Activated T-helper 2 cell treated with anti-CD3 and anti-CD28 coated beads, Interferon-gamma antibody, Interleukin-2, Interleukin-4, amounts not matched to agents 10 μg/mL and 5 μg/mL and 100 μg/mL, durations not matched to agents 14 hours and 24 hours and 36 hours (primary cell): ENCODE measurements at regions not wholly inside any gene's neighbourhood (a gene's known extent, or its start where the extent isn't known, plus 50 kb on each side); places are given as distances from the start of the nearest gene placed in this dataset.
A peak's percentile ranks its signal among the peaks of the same experiment; 100 is the strongest.
"Not testable (repeated sequence)": the region's sequence is repeated elsewhere in the genome, so short reads cannot be mapped to it uniquely, and the experiment has no call there.

Experiments used
- DNase-seq: peaks from one replicate; pipeline ENCODE4 v3.0.0; 2021; ENCODE audit warnings: low spot score
- H3K27ac Mint-ChIP-seq: one replicate; pipeline ENCODE4 v1.8.0; 2021; ENCODE audit warnings: mixed read lengths
- H3K27me3 Mint-ChIP-seq: one replicate; pipeline ENCODE4 v1.8.0; 2021; ENCODE audit warnings: low read depth, mixed read lengths
- H3K36me3 Mint-ChIP-seq: one replicate; pipeline ENCODE4 v1.8.0; 2021; ENCODE audit warnings: low read depth, mixed read lengths
- H3K4me1 Mint-ChIP-seq: one replicate; pipeline ENCODE4 v1.8.0; 2021; ENCODE audit warnings: low read depth, mixed read lengths
- H3K4me3 Mint-ChIP-seq: one replicate; pipeline ENCODE4 v1.8.0; 2021; ENCODE audit warnings: low read depth, mild to moderate bottlenecking, moderate library complexity, mixed read lengths
- H3K9me3 Mint-ChIP-seq: one replicate; pipeline ENCODE4 v1.8.0; 2021; ENCODE audit warnings: mixed read lengths
- intact Hi-C: fragments of 100-400 bp; cut with micrococcal nuclease; formaldehyde crosslinking; loops from one replicate; pipeline ENCODE4 v1.15.1; 2023

- intact Hi-C loops, result no loop called here
- Mint-ChIP-seq H3K4me1 (no peaks in the 10 kb centered on the region), H3K4me3 (no peak overlapping the region), H3K9me3 (peaks cover 10% of the 10 kb centered on the region), H3K27ac (no peak overlapping the region), H3K36me3 (peaks cover 33% of the 10 kb centered on the region), H3K27me3 (no peaks in the 10 kb centered on the region)
- no peak for DNase-seq
Measured at GRCh38 chr4:123007679-123008078, 85.3 kb upstream of the NUDT6 start.

- H3K27me3 Mint-ChIP-seq, H3K27ac Mint-ChIP-seq, intact Hi-C loops, DNase-seq, H3K4me1 Mint-ChIP-seq, H3K9me3 Mint-ChIP-seq, H3K4me3 Mint-ChIP-seq: not testable (repeated sequence)
- peaks cover 17% of the 10 kb centered on the region for H3K36me3 Mint-ChIP-seq
Measured at GRCh38 chr4:123012416-123012815, 90.0 kb upstream of the NUDT6 start.

- H3K4me3 Mint-ChIP-seq, result no peak overlapping the region
- H3K27ac Mint-ChIP-seq, result no peak overlapping the region
- DNase-seq, result no peak
- peaks cover 9% of the 10 kb centered on the region for H3K36me3 Mint-ChIP-seq
- H3K27me3 Mint-ChIP-seq, result no peaks in the 10 kb centered on the region
- intact Hi-C loops, result no loop called here
- no peaks in the 10 kb centered on the region for H3K4me1 Mint-ChIP-seq
- no peaks in the 10 kb centered on the region for H3K9me3 Mint-ChIP-seq
Measured at GRCh38 chr4:123014038-123014437, 91.6 kb upstream of the NUDT6 start.

- H3K9me3 Mint-ChIP-seq, result no peaks in the 10 kb centered on the region
- no peaks in the 10 kb centered on the region for H3K27me3 Mint-ChIP-seq
- no peak overlapping the region for H3K4me3 Mint-ChIP-seq
- no peak overlapping the region for H3K27ac Mint-ChIP-seq
- H3K36me3 Mint-ChIP-seq, result peaks cover 12% of the 10 kb centered on the region
- DNase-seq, result no peak
- H3K4me1 Mint-ChIP-seq, result no peaks in the 10 kb centered on the region
- intact Hi-C loops, result no loop called here
Measured at GRCh38 chr4:123017078-123017477, 94.7 kb upstream of the NUDT6 start.

GRCh38 chr4:123017636-123018395 lies 95.4 kb upstream of the NUDT6 start:
- intact Hi-C loops, result no loop called here
- Mint-ChIP-seq H3K36me3 (peaks cover 14% of the 10 kb centered on the region), H3K4me3 (no peak overlapping the region), H3K4me1 (no peaks in the 10 kb centered on the region), H3K27me3 (no peaks in the 10 kb centered on the region), H3K27ac (no peak overlapping the region), H3K9me3 (no peaks in the 10 kb centered on the region)
- no peak for DNase-seq

- no peak for DNase-seq
- intact Hi-C loops, result no loop called here
- Mint-ChIP-seq H3K36me3 (peaks cover 14% of the 10 kb centered on the region), H3K27ac (no peak overlapping the region), H3K4me1 (no peaks in the 10 kb centered on the region), H3K4me3 (no peak overlapping the region), H3K9me3 (no peaks in the 10 kb centered on the region), H3K27me3 (no peaks in the 10 kb centered on the region)
Measured at GRCh38 chr4:123018396-123018775, 96.0 kb upstream of the NUDT6 start.

GRCh38 chr4:123020285-123020684 lies 97.9 kb upstream of the NUDT6 start:
- Mint-ChIP-seq H3K4me1 (peaks cover 2% of the 10 kb centered on the region), H3K4me3 (no peak overlapping the region), H3K36me3 (peaks cover 14% of the 10 kb centered on the region), H3K27ac (no peak overlapping the region), H3K27me3 (no peaks in the 10 kb centered on the region), H3K9me3 (no peaks in the 10 kb centered on the region)
- intact Hi-C loops, result no loop called here
- DNase-seq, result no peak

GRCh38 chr4:123023647-123024046 lies 101.2 kb upstream of the NUDT6 start:
- peaks cover 18% of the 10 kb centered on the region for H3K36me3 Mint-ChIP-seq
- no peaks in the 10 kb centered on the region for H3K27me3 Mint-ChIP-seq
- no peak for DNase-seq
- peaks cover 11% of the 10 kb centered on the region for H3K4me1 Mint-ChIP-seq
- no peak overlapping the region for H3K27ac Mint-ChIP-seq
- H3K9me3 Mint-ChIP-seq, result no peaks in the 10 kb centered on the region
- intact Hi-C loops, result no loop called here
- no peak overlapping the region for H3K4me3 Mint-ChIP-seq

- Mint-ChIP-seq H3K27me3 (no peaks in the 10 kb centered on the region), H3K27ac (peak overlapping the region; percentile 28), H3K4me1 (peaks cover 11% of the 10 kb centered on the region), H3K36me3 (peaks cover 23% of the 10 kb centered on the region), H3K9me3 (no peaks in the 10 kb centered on the region), H3K4me3 (no peak overlapping the region)
- no peak for DNase-seq
- intact Hi-C loops, result no loop called here
Measured at GRCh38 chr4:123024710-123025109, 102.3 kb upstream of the NUDT6 start.

- H3K27me3 Mint-ChIP-seq, result no peaks in the 10 kb centered on the region
- H3K36me3 Mint-ChIP-seq, result peaks cover 20% of the 10 kb centered on the region
- no peak overlapping the region for H3K27ac Mint-ChIP-seq
- H3K9me3 Mint-ChIP-seq, result no peaks in the 10 kb centered on the region
- intact Hi-C loops, result no loop called here
- DNase-seq, result no peak
- H3K4me1 Mint-ChIP-seq, result peaks cover 11% of the 10 kb centered on the region
- no peak overlapping the region for H3K4me3 Mint-ChIP-seq
Measured at GRCh38 chr4:123025398-123025797, 103.0 kb upstream of the NUDT6 start.

GRCh38 chr4:123026015-123026414 lies 103.6 kb upstream of the NUDT6 start:
- H3K27me3 Mint-ChIP-seq, H3K27ac Mint-ChIP-seq, DNase-seq, H3K9me3 Mint-ChIP-seq, H3K4me3 Mint-ChIP-seq, intact Hi-C loops: not testable (repeated sequence)
- H3K36me3 Mint-ChIP-seq, result peaks cover 20% of the 10 kb centered on the region
- peaks cover 11% of the 10 kb centered on the region for H3K4me1 Mint-ChIP-seq

- peaks cover 2% of the 10 kb centered on the region for H3K4me1 Mint-ChIP-seq
- intact Hi-C loops, result no loop called here
- no peak for DNase-seq
- no peaks in the 10 kb centered on the region for H3K27me3 Mint-ChIP-seq
- H3K36me3 Mint-ChIP-seq, result peaks cover 16% of the 10 kb centered on the region
- no peaks in the 10 kb centered on the region for H3K9me3 Mint-ChIP-seq
- H3K4me3 Mint-ChIP-seq, result no peak overlapping the region
- no peak overlapping the region for H3K27ac Mint-ChIP-seq
Measured at GRCh38 chr4:123031664-123032063, 109.3 kb upstream of the NUDT6 start.

GRCh38 chr4:123034023-123034422 lies 111.6 kb upstream of the NUDT6 start:
- Mint-ChIP-seq H3K27me3 (no peaks in the 10 kb centered on the region), H3K9me3 (no peaks in the 10 kb centered on the region), H3K36me3 (peaks cover 13% of the 10 kb centered on the region), H3K4me3 (no peak overlapping the region), H3K27ac (no peak overlapping the region), H3K4me1 (peaks cover 8% of the 10 kb centered on the region)
- DNase-seq, result no peak
- intact Hi-C loops, result no loop called here

GRCh38 chr4:123035239-123035638 lies 112.8 kb upstream of the NUDT6 start:
- no peaks in the 10 kb centered on the region for H3K27me3 Mint-ChIP-seq
- no peaks in the 10 kb centered on the region for H3K9me3 Mint-ChIP-seq
- no peak for DNase-seq
- intact Hi-C loops, result no loop called here
- H3K27ac Mint-ChIP-seq, result no peak overlapping the region
- no peak overlapping the region for H3K4me3 Mint-ChIP-seq
- H3K4me1 Mint-ChIP-seq, result peaks cover 8% of the 10 kb centered on the region
- peaks cover 15% of the 10 kb centered on the region for H3K36me3 Mint-ChIP-seq
